ENCODE measurements at regions not wholly inside any gene's neighbourhood (a gene's known extent, or its start where the extent isn't known, plus 50 kb on each side); places are given as distances from the start of the nearest gene placed in this dataset.
"Not testable (repeated sequence)": the region's sequence is repeated elsewhere in the genome, so short reads cannot be mapped to it uniquely, and the experiment has no call there.

- H3K9me3 ChIP-seq (ENCODE audit: control insufficient read depth, insufficient read depth, low read depth, low read length); DNase-seq (ENCODE audit: low read depth in 2 of 2); H3K4me3 ChIP-seq (replicated peaks in 1 of 4; ENCODE audit: control extremely low read depth in 1 of 4, insufficient read depth in 1 of 4, low read depth in 3 of 4, low read length in 4 of 4); H2AFZ ChIP-seq (ENCODE audit: low read length); H4K20me1 ChIP-seq (ENCODE audit: control insufficient read depth, extremely low read depth, insufficient read depth, low read length); H3K27ac ChIP-seq (ENCODE audit: insufficient read depth, low read length); H3K4me2 ChIP-seq (ENCODE audit: extremely low read depth, insufficient read depth, low read length); H3K79me2 ChIP-seq (ENCODE audit: control insufficient read depth, insufficient read depth, low read length); H3K9ac ChIP-seq (ENCODE audit: insufficient read depth, low read length); H3K27me3 ChIP-seq (ENCODE audit: control insufficient read depth, insufficient read depth, low read length); H3K36me3 ChIP-seq (ENCODE audit: control insufficient read depth, insufficient read depth, low read length); H3K4me1 ChIP-seq (ENCODE audit: control insufficient read depth, extremely low read depth, insufficient read depth, low read length): not testable (repeated sequence)
Measured at GRCh38 chr10:32135796-32136195, 79.6 kb upstream of the KIF5B start.

DNA sequence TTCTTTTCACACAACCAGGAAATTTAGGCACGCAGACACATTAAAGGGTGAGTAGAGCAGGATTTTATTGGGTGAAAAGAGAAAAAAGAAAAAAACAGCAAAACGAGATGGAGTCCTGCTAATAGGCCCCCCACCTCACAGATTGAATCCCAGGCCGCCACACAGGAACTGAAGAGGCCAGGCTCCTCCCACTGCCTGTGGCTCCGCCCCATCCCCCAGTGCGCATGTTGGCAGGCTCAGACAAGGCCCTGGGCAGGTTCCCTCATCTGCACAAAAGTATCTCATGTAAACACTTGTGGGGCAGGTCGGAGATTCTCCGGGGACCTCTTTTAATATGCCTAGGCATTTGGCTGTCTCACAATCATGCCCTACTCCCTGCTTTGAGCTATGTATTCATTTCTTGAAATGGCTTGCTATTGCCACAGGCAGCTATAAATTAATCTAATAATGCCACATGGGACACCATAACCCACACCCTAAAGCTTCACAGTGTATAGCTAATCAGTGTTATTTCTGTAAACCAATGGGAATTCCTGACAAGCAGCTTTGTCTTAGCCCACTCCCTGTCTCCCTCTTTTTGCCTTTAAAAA is 76.2 kb upstream of the KIF5B start:
- Histone ChIP-seq H3K27me3 (ENCODE audit: control insufficient read depth, insufficient read depth, low read length) (no peaks in the 10 kb centered on the region), H3K27ac (ENCODE audit: insufficient read depth, low read length) (no peak overlapping the region), H4K20me1 (ENCODE audit: control insufficient read depth, extremely low read depth, insufficient read depth, low read length) (no peaks in the 10 kb centered on the region), H3K4me1 (ENCODE audit: control insufficient read depth, extremely low read depth, insufficient read depth, low read length) (no peaks in the 10 kb centered on the region), H3K9ac (ENCODE audit: insufficient read depth, low read length) (no peak overlapping the region), H3K4me2 (ENCODE audit: extremely low read depth, insufficient read depth, low read length) (no peak overlapping the region), H3K36me3 (ENCODE audit: control insufficient read depth, insufficient read depth, low read length) (no peaks in the 10 kb centered on the region), H3K4me3 (replicated peaks in 1 of 4; ENCODE audit: control extremely low read depth in 1 of 4, insufficient read depth in 1 of 4, low read depth in 3 of 4, low read length in 4 of 4) (no peak overlapping the region), H2AFZ (ENCODE audit: low read length) (no peak overlapping the region), H3K79me2 (ENCODE audit: control insufficient read depth, insufficient read depth, low read length) (no peaks in the 10 kb centered on the region), H3K9me3 (ENCODE audit: control insufficient read depth, insufficient read depth, low read depth, low read length) (no peaks in the 10 kb centered on the region)
- DNase-seq (ENCODE audit: low read depth in 2 of 2): no peak
- TF ChIP-seq EZH2 (IDR thresholded peaks at IDR 0.05; ENCODE audit: low read length, missing control alignments): no peak
- TF ChIP-seq, protein P1, sequence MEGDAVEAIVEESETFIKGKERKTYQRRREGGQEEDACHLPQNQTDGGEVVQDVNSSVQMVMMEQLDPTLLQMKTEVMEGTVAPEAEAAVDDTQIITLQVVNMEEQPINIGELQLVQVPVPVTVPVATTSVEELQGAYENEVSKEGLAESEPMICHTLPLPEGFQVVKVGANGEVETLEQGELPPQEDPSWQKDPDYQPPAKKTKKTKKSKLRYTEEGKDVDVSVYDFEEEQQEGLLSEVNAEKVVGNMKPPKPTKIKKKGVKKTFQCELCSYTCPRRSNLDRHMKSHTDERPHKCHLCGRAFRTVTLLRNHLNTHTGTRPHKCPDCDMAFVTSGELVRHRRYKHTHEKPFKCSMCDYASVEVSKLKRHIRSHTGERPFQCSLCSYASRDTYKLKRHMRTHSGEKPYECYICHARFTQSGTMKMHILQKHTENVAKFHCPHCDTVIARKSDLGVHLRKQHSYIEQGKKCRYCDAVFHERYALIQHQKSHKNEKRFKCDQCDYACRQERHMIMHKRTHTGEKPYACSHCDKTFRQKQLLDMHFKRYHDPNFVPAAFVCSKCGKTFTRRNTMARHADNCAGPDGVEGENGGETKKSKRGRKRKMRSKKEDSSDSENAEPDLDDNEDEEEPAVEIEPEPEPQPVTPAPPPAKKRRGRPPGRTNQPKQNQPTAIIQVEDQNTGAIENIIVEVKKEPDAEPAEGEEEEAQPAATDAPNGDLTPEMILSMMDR (conservative IDR thresholded peaks at IDR 0.05 in 1 of 2, IDR thresholded peaks at IDR 0.05 in 1 of 2; ENCODE audit: low read depth in 1 of 2, low read length in 2 of 2): no peak

- Histone ChIP-seq H3K9me3 (ENCODE audit: control insufficient read depth, insufficient read depth, low read depth, low read length) (no peaks in the 10 kb centered on the region), H3K27me3 (ENCODE audit: control insufficient read depth, insufficient read depth, low read length) (no peaks in the 10 kb centered on the region), H3K4me2 (ENCODE audit: extremely low read depth, insufficient read depth, low read length) (no peak overlapping the region), H2AFZ (ENCODE audit: low read length) (no peak overlapping the region), H3K36me3 (ENCODE audit: control insufficient read depth, insufficient read depth, low read length) (no peaks in the 10 kb centered on the region), H3K9ac (ENCODE audit: insufficient read depth, low read length) (no peak overlapping the region), H3K4me1 (ENCODE audit: control insufficient read depth, extremely low read depth, insufficient read depth, low read length) (no peaks in the 10 kb centered on the region), H3K79me2 (ENCODE audit: control insufficient read depth, insufficient read depth, low read length) (no peaks in the 10 kb centered on the region), H3K4me3 (replicated peaks in 1 of 4; ENCODE audit: control extremely low read depth in 1 of 4, insufficient read depth in 1 of 4, low read depth in 3 of 4, low read length in 4 of 4) (no peak overlapping the region), H3K27ac (ENCODE audit: insufficient read depth, low read length) (no peak overlapping the region), H4K20me1 (ENCODE audit: control insufficient read depth, extremely low read depth, insufficient read depth, low read length) (no peaks in the 10 kb centered on the region)
- no peak for DNase-seq (ENCODE audit: low read depth in 2 of 2)
- no peak for TF ChIP-seq EZH2 (IDR thresholded peaks at IDR 0.05; ENCODE audit: low read length, missing control alignments)
- TF ChIP-seq, protein P1 (conservative IDR thresholded peaks at IDR 0.05 in 1 of 2, IDR thresholded peaks at IDR 0.05 in 1 of 2; ENCODE audit: low read depth in 1 of 2, low read length in 2 of 2): no peak
Measured at GRCh38 chr10:32131388-32131787, 75.2 kb upstream of the KIF5B start.
